ENCODE measurements at regions not wholly inside any gene's neighbourhood (a gene's known extent, or its start where the extent isn't known, plus 50 kb on each side); places are given as distances from the start of the nearest gene placed in this dataset.

GRCh38 chr14:61190341-61190740, 90.8 kb downstream of the TMEM30B start:
- TF ChIP-seq REST (IDR thresholded peaks at IDR 0.05; ENCODE audit: insufficient read depth in 1 of 2, low read depth in 2 of 2, low read length in 2 of 2) (no peak), TAF1 (IDR thresholded peaks at IDR 0.05; ENCODE audit: borderline replicate concordance, insufficient read depth, low read length) (no peak), FOXP2 (optimal IDR thresholded peaks at IDR 0.05; ENCODE audit: borderline replicate concordance, extremely low read depth, extremely low read length, insufficient read depth) (no peak), POLR2AphosphoS5 (IDR thresholded peaks at IDR 0.05; ENCODE audit: low read depth, low read length) (no peak), SIN3A (IDR thresholded peaks at IDR 0.05; ENCODE audit: borderline replicate concordance, insufficient read depth, low read length) (no peak)

DNA sequence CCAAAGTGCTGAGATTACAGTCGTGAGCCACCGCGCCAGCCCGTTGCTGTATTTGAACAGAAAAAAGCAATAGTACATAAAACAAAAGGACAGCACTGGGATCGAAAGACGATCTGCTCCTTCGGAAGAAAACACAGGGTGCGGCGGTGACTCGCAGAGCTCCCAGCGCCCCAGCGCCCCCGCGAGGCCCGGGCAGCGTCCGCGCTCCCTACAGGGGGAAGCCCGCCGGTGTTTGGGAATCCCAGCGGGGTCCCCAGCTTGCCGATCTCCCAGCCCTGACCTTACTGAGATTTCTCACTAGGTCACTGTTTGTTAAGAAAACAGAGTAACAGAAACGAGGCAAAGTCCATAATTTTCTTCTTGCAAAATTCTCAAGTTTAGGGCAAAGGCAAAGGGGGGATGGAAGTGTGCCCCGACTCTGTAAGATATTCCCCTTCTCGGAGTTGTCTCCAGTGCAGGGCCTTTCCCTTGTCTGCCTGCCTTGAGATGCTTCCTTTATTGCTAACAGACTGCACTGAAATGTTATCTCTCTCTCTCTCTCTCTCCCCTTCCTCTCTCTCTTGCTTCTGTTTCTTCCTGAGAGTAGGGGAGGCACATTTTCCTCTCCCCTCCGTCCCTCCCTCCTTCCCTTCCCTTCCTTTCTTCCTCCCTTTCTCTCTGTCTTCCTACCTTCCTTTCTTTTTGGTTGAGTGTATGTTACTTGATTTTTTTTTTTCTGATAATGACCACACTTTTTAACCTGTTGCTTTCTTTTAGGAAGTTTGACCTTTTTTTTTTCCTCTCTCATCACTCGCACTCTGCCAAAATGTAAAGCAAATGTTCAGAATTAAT, 91.9 kb downstream of the TMEM30B start:
- TF ChIP-seq REST (IDR thresholded peaks at IDR 0.05; ENCODE audit: insufficient read depth in 1 of 2, low read depth in 2 of 2, low read length in 2 of 2) (no peak), FOXP2 (optimal IDR thresholded peaks at IDR 0.05; ENCODE audit: borderline replicate concordance, extremely low read depth, extremely low read length, insufficient read depth) (no peak), SIN3A (IDR thresholded peaks at IDR 0.05; ENCODE audit: borderline replicate concordance, insufficient read depth, low read length) (no peak), POLR2AphosphoS5 (IDR thresholded peaks at IDR 0.05; ENCODE audit: low read depth, low read length) (no peak), TAF1 (IDR thresholded peaks at IDR 0.05; ENCODE audit: borderline replicate concordance, insufficient read depth, low read length) (no peak)

GRCh38 chr14:61188196-61188595, 92.9 kb downstream of the TMEM30B start:
- TF ChIP-seq TAF1 (IDR thresholded peaks at IDR 0.05; ENCODE audit: borderline replicate concordance, insufficient read depth, low read length) (no peak), FOXP2 (optimal IDR thresholded peaks at IDR 0.05; ENCODE audit: borderline replicate concordance, extremely low read depth, extremely low read length, insufficient read depth) (no peak), POLR2AphosphoS5 (IDR thresholded peaks at IDR 0.05; ENCODE audit: low read depth, low read length) (no peak), SIN3A (IDR thresholded peaks at IDR 0.05; ENCODE audit: borderline replicate concordance, insufficient read depth, low read length) (no peak), REST (IDR thresholded peaks at IDR 0.05; ENCODE audit: insufficient read depth in 1 of 2, low read depth in 2 of 2, low read length in 2 of 2) (no peak)

DNA sequence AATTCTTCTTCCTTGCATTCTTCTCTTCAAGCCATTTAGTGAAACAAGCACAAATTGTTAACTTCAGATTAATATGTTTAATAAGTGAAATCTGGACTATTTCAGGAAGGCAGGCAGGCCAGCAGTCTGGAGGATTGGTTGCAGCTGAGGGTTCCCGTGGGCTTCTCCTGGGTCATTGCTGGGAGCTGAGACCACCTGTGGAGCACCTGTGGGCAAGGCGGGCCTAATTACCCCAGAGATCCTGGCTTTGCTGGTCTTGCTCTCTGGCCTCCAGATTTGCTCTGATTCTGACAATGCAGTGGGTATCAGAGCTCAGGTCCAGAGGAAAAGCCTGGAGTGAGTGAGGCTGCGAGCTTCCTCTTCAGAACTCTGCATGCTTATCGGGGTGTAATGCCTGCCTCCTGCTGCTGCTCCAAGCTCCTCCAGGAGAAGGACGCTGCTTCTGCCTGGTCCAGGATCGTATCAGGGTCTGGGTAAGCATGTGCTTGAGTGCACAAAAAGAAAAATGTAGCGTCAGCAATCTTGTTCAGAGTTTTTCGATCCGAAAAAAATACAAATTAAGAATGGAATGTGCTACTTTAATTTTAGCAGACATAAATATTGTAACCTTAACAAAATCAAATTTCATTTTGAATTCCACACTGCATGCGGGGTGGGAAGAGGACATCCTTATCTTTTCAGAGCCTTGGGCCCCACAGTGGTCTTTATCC, 93.8 kb downstream of the TMEM30B start:
- TF ChIP-seq TAF1 (IDR thresholded peaks at IDR 0.05; ENCODE audit: borderline replicate concordance, insufficient read depth, low read length) (no peak), REST (IDR thresholded peaks at IDR 0.05; ENCODE audit: insufficient read depth in 1 of 2, low read depth in 2 of 2, low read length in 2 of 2) (no peak), FOXP2 (optimal IDR thresholded peaks at IDR 0.05; ENCODE audit: borderline replicate concordance, extremely low read depth, extremely low read length, insufficient read depth) (no peak), POLR2AphosphoS5 (IDR thresholded peaks at IDR 0.05; ENCODE audit: low read depth, low read length) (no peak), SIN3A (IDR thresholded peaks at IDR 0.05; ENCODE audit: borderline replicate concordance, insufficient read depth, low read length) (no peak)

Data from PFSK-1 (cell line).